ENCODE measurements at regions not wholly inside any gene's neighbourhood (a gene's known extent, or its start where the extent isn't known, plus 50 kb on each side); places are given as distances from the start of the nearest gene placed in this dataset.
"Not testable (repeated sequence)": the region's sequence is repeated elsewhere in the genome, so short reads cannot be mapped to it uniquely, and the experiment has no call there.

- intact Hi-C loops (cut with DNase I), result no loop called here
- DNase-seq (ENCODE audit: missing footprints) (no peak), ATAC-seq (no peak)
Measured at GRCh38 chr4:84166486-84166885, 332.6 kb downstream of the NKX6-1 start.

GRCh38 chr4:84164201-84164600 lies 334.9 kb downstream of the NKX6-1 start:
- DNase-seq (ENCODE audit: missing footprints) (no peak), ATAC-seq (no peak)
- intact Hi-C loops (cut with DNase I), result no loop called here

DNA sequence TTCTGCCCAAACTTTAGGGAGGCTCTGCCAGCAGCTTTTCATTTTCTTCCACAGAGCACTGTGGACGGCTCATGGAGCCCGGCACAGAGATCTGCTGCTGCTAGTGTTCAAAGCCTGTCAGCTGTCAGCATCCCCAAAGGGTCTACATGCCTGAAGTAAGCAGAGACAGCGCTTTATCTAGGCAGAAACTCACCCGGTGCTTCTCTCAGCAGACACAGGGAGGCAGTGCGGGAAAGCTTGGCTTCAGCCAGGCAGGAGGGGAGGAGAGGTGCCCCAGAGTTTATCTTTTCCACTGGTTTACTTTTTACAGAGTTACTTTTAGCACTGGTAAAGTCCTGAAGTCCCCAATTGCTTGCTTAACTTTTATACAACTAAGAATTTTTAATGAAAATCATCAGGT lies 339.3 kb downstream of the NKX6-1 start:
- no peak for ATAC-seq
- intact Hi-C loops (cut with DNase I), result no loop called here

DNA sequence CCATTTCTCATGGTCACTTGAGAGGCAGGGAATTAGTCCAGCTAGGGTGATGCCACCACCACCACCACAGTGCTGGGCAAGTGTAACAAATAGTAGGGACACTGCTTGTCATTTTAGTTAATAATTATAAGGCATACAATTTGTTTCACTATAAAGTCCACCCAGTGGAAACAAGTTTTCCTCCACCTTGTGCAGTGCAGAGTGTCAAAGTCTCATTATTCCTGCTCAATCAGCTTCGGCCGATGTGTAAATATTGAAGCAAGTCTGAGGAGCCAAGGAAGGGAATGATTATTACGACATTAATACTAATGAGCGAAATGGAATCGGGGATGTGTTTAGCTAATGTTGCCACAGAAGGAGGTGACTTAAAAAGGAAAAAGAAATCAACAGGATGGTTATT lies 340.4 kb downstream of the NKX6-1 start:
- DNase-seq (ENCODE audit: missing footprints), result no peak
- no peak for ATAC-seq
- intact Hi-C loops (cut with DNase I), result no loop called here

More for the DNA sequence above, 339.3 kb downstream of the NKX6-1 start:
- no peak for DNase-seq (ENCODE audit: missing footprints)

DNA sequence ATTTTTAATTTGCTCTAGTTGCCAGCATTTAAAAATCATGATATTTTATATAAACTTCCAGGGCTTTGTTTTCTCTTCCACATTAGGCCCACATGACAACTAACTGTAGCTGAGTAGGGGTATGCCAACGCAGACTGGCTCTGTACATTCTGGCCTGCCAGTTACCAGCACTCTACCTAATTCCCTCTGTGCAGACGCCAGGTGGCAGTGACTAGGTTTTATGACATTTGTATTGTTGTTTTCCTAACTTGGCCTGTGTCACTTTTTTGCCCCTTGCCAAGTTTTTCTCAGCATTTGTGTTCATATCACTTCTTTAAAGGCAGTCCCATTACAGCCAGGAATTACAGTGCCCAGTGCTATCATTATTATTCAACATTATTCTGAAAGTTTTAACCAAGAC lies 347.5 kb downstream of the NKX6-1 start:
- ATAC-seq (no peak), DNase-seq (ENCODE audit: missing footprints) (no peak)
- intact Hi-C loops (cut with DNase I), result no loop called here

GRCh38 chr4:84150177-84150576 lies 348.9 kb downstream of the NKX6-1 start:
- no peak for DNase-seq (ENCODE audit: missing footprints)
- intact Hi-C loops (cut with DNase I), result no loop called here
- ATAC-seq, result no peak

- DNase-seq (ENCODE audit: missing footprints) (no peak), ATAC-seq (no peak)
Measured at GRCh38 chr4:84147831-84148230, 351.3 kb downstream of the NKX6-1 start.

DNA sequence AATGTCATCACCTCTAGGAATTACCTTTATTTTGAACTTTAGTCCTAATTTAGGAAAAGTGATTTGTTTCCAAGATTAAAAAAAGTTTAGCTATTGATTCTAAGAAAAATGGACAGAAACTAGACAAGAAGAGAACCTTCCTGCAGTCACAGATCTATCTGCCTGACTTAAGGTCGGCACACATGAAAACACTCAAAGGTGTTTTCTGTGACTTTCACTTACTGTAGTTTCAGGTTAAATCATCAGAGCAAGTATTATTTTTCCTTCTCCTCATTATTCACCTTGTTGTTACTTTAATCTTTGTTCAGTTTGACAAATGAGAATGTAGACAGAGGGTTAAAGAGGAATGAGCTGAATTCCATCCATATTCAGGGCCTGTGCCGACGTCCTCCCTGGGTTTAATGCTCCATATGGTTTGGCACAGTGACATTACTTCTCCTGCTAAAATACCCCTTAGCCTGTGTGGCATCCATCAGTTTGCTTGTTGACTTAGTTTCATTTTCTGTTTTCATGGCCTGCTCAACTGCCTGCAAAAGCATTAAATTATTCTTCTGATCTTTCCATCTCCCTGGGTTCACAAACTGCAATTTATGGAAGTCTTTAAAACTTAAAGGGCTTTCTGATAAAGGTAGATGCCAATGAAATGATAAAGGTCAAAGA lies 352.7 kb downstream of the NKX6-1 start:
- DNase-seq (ENCODE audit: missing footprints), result no peak
- ATAC-seq, result no peak
- intact Hi-C loops (cut with DNase I), result no loop called here

More at GRCh38 chr4:84147831-84148230, 351.3 kb downstream of the NKX6-1 start:
- intact Hi-C loops (cut with DNase I), result no loop called here

GRCh38 chr4:84145176-84145575 lies 353.9 kb downstream of the NKX6-1 start:
- intact Hi-C loops (cut with DNase I), result no loop called here
- no peak for ATAC-seq
- DNase-seq (ENCODE audit: missing footprints), result no peak

DNA sequence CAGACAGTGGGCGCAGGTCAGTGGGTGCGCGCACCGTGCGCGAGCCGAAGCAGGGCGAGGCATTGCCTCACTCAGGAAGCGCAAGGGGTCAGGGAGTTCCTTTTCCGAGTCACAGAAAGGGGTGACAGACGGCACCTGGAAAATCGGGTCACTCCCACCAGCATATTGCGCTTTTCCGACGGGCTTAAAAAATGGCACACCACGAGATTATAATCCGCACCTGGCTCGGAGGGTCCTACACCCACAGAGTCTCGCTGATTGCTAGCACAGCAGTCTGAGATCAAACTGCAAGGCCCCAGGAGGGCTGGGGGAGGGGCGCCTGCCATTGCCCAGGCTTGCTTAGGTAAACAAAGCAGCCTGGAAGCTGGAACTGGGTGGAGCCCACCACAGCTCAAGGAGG lies 372.2 kb downstream of the NKX6-1 start:
- DNase-seq (ENCODE audit: missing footprints); intact Hi-C loops (cut with DNase I); ATAC-seq: not testable (repeated sequence)

DNA sequence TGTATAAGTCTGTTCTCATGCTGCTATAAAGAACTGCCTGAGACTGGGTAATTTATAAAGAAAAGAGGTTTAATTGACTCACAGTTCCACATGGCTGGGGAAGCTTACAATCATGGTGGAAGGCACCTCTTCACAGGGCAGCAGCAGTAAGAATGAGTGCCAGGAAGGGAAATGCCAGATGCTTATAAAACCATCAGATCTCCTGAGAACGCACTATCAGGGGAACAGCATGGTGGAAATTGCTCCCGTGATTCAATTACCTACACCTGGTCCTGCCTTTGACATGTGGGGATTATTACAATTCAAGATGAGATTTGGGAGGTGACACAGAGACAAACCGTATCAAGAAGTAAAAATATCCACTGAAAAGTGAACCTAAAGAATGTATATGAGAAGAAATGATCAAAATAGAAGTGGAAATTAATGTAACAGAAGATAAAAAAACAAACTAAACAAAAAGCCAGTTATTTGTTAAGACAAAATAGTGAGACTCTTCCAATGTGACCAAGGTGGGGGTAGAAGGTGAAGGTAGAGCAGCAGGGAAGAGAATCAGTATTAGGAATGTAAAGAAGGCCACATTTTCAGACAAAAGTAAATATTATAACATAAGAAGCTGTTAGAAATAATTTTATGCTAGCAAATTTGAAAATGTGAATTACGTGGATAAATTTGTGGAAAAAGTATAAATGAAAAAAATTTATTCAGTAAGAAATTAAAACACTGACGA lies 372.9 kb downstream of the NKX6-1 start:
- no peak for ATAC-seq
- intact Hi-C loops (cut with DNase I), result no loop called here
- DNase-seq (ENCODE audit: missing footprints), result no peak

GRCh38 chr4:84110040-84110439 lies 389.1 kb downstream of the NKX6-1 start:
- ATAC-seq, result no peak
- intact Hi-C loops (cut with DNase I), result no loop called here
- DNase-seq (ENCODE audit: missing footprints), result no peak

GRCh38 chr4:84101653-84102625 lies 397.2 kb downstream of the NKX6-1 start:
- intact Hi-C loops (cut with DNase I); DNase-seq (ENCODE audit: missing footprints); ATAC-seq: not testable (repeated sequence)

- ATAC-seq (no peak), DNase-seq (ENCODE audit: missing footprints) (no peak)
- intact Hi-C loops (cut with DNase I), result no loop called here
Measured at GRCh38 chr4:84100071-84100470, 399.0 kb downstream of the NKX6-1 start.

GRCh38 chr4:84099599-84099998 lies 399.5 kb downstream of the NKX6-1 start:
- intact Hi-C loops (cut with DNase I), result no loop called here

GRCh38 chr4:84091266-84091665 lies 407.8 kb downstream of the NKX6-1 start:
- ATAC-seq (no peak), DNase-seq (ENCODE audit: missing footprints) (no peak)
- intact Hi-C loops (cut with DNase I), result no loop called here

More at GRCh38 chr4:84099599-84099998, 399.5 kb downstream of the NKX6-1 start:
- no peak for DNase-seq (ENCODE audit: missing footprints)
- no peak for ATAC-seq

DNA sequence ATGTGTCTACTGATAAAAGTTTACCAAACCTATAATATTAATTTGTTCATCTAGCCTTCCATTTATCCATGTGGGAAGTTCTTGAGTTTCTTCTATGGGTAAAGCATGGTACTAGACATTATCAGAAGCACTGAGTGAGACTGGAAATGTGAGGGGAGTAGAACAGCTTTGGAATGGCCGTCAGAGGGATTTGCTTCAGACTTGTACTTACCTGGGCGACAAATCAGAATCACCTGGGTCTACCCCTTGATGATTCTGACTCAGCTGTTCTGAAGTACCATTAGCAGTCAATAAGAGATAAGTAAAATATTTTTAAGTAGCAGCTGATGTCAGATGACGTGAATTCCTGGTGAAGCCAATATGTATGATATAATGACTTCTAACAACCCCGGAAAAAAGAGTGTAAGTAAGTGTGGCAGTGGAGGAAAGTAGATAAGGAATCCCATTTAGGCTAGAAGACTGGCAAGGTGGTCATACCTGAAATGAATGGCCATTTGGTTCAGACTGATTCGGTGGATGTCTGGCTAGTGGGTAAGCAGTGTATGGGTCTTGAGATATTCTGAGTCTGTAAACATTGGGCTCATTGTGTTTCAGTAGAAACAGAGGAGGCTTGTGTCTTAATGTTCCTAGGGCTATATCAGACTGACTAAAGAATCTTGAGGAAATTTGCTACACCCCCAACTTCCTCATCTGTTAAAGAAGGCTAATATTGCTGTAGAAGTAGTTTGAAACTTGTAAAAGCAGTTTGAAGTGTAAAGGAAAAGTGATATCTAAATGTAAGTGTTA lies 409.2 kb downstream of the NKX6-1 start:
- intact Hi-C loops (cut with DNase I), result no loop called here
- ATAC-seq, result no peak
- DNase-seq (ENCODE audit: missing footprints), result no peak

- no peak for DNase-seq (ENCODE audit: missing footprints)
- no peak for ATAC-seq
- intact Hi-C loops (cut with DNase I), result no loop called here
Measured at GRCh38 chr4:84085986-84086385, 413.1 kb downstream of the NKX6-1 start.

DNA sequence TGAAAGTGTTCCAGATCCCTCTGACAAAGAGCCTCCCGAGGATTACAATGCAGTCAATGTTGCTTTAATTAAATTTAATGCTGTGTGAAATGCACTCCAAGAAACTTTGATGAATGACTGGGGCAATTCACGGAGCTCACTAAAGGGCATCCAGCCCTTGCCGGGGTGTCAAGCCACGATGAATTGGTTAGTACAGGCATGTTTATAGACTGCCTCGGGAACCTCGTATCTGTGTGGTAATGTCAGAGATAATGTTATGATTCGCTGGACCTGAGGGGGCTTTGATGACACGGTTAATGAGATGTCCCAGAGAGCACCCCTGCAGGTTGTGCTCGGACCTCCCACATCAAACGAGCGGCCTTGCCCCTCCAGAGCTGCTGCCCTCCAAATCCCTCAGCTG lies 428.8 kb downstream of the NKX6-1 start:
- intact Hi-C loops (cut with DNase I), result no loop called here
- ATAC-seq (no peak), DNase-seq (ENCODE audit: missing footprints) (no peak)
